ENCODE measurements at regions not wholly inside any gene's neighbourhood (a gene's known extent, or its start where the extent isn't known, plus 50 kb on each side); places are given as distances from the start of the nearest gene placed in this dataset.

GRCh38 chr1:54497338-54497737 is 50.7 kb upstream of the ACOT11 start:
- no peaks in the 10 kb centered on the region for H3K79me2 ChIP-seq (ENCODE audit: control insufficient read depth, insufficient read depth, low read length)
- H3K4me3 ChIP-seq (replicated peaks in 1 of 4; ENCODE audit: control extremely low read depth in 1 of 4, insufficient read depth in 1 of 4, low read depth in 3 of 4, low read length in 4 of 4), result no peak overlapping the region
- H2AFZ ChIP-seq (ENCODE audit: low read length), result no peak overlapping the region
- H4K20me1 ChIP-seq (ENCODE audit: control insufficient read depth, extremely low read depth, insufficient read depth, low read length), result no peaks in the 10 kb centered on the region
- H3K4me2 ChIP-seq (ENCODE audit: extremely low read depth, insufficient read depth, low read length), result no peak overlapping the region
- no peak for TF ChIP-seq EZH2 (IDR thresholded peaks at IDR 0.05; ENCODE audit: low read length, missing control alignments)
- TF ChIP-seq CTCF (conservative IDR thresholded peaks at IDR 0.05 in 1 of 2, IDR thresholded peaks at IDR 0.05 in 1 of 2; ENCODE audit: low read depth in 1 of 2, low read length in 2 of 2), result no peak
- H3K4me1 ChIP-seq (ENCODE audit: control insufficient read depth, extremely low read depth, insufficient read depth, low read length), result no peaks in the 10 kb centered on the region
- H3K36me3 ChIP-seq (ENCODE audit: control insufficient read depth, insufficient read depth, low read length), result no peaks in the 10 kb centered on the region
- H3K9ac ChIP-seq (ENCODE audit: insufficient read depth, low read length), result no peak overlapping the region
- H3K27ac ChIP-seq (ENCODE audit: insufficient read depth, low read length), result no peak overlapping the region
- peaks cover 37% of the 10 kb centered on the region for H3K27me3 ChIP-seq (ENCODE audit: control insufficient read depth, insufficient read depth, low read length)
- no peaks in the 10 kb centered on the region for H3K9me3 ChIP-seq (ENCODE audit: control insufficient read depth, insufficient read depth, low read depth, low read length)
- DNase-seq (ENCODE audit: low read depth in 2 of 2), result no peak

GRCh38 chr1:54495954-54496353 is 52.1 kb upstream of the ACOT11 start:
- DNase-seq (ENCODE audit: low read depth in 2 of 2), result no peak
- Histone ChIP-seq H3K9ac (ENCODE audit: insufficient read depth, low read length) (no peak overlapping the region), H3K79me2 (ENCODE audit: control insufficient read depth, insufficient read depth, low read length) (no peaks in the 10 kb centered on the region), H3K9me3 (ENCODE audit: control insufficient read depth, insufficient read depth, low read depth, low read length) (no peaks in the 10 kb centered on the region), H3K27me3 (ENCODE audit: control insufficient read depth, insufficient read depth, low read length) (peaks cover 29% of the 10 kb centered on the region), H3K4me2 (ENCODE audit: extremely low read depth, insufficient read depth, low read length) (no peak overlapping the region), H4K20me1 (ENCODE audit: control insufficient read depth, extremely low read depth, insufficient read depth, low read length) (no peaks in the 10 kb centered on the region), H3K4me3 (replicated peaks in 1 of 4; ENCODE audit: control extremely low read depth in 1 of 4, insufficient read depth in 1 of 4, low read depth in 3 of 4, low read length in 4 of 4) (no peak overlapping the region), H3K36me3 (ENCODE audit: control insufficient read depth, insufficient read depth, low read length) (no peaks in the 10 kb centered on the region), H3K27ac (ENCODE audit: insufficient read depth, low read length) (no peak overlapping the region), H3K4me1 (ENCODE audit: control insufficient read depth, extremely low read depth, insufficient read depth, low read length) (no peaks in the 10 kb centered on the region), H2AFZ (ENCODE audit: low read length) (no peak overlapping the region)
- no peak for TF ChIP-seq CTCF (conservative IDR thresholded peaks at IDR 0.05 in 1 of 2, IDR thresholded peaks at IDR 0.05 in 1 of 2; ENCODE audit: low read depth in 1 of 2, low read length in 2 of 2)
- TF ChIP-seq EZH2 (IDR thresholded peaks at IDR 0.05; ENCODE audit: low read length, missing control alignments), result no peak

- Histone ChIP-seq H3K4me3 (replicated peaks in 1 of 4; ENCODE audit: control extremely low read depth in 1 of 4, insufficient read depth in 1 of 4, low read depth in 3 of 4, low read length in 4 of 4) (no peak overlapping the region), H3K27ac (ENCODE audit: insufficient read depth, low read length) (no peak overlapping the region), H3K79me2 (ENCODE audit: control insufficient read depth, insufficient read depth, low read length) (no peaks in the 10 kb centered on the region), H3K36me3 (ENCODE audit: control insufficient read depth, insufficient read depth, low read length) (no peaks in the 10 kb centered on the region), H3K9me3 (ENCODE audit: control insufficient read depth, insufficient read depth, low read depth, low read length) (no peaks in the 10 kb centered on the region), H3K27me3 (ENCODE audit: control insufficient read depth, insufficient read depth, low read length) (peaks cover 19% of the 10 kb centered on the region), H4K20me1 (ENCODE audit: control insufficient read depth, extremely low read depth, insufficient read depth, low read length) (no peaks in the 10 kb centered on the region), H2AFZ (ENCODE audit: low read length) (no peak overlapping the region), H3K4me2 (ENCODE audit: extremely low read depth, insufficient read depth, low read length) (no peak overlapping the region), H3K9ac (ENCODE audit: insufficient read depth, low read length) (no peak overlapping the region), H3K4me1 (ENCODE audit: control insufficient read depth, extremely low read depth, insufficient read depth, low read length) (peaks cover 2% of the 10 kb centered on the region)
- no peak for TF ChIP-seq EZH2 (IDR thresholded peaks at IDR 0.05; ENCODE audit: low read length, missing control alignments)
- TF ChIP-seq CTCF (conservative IDR thresholded peaks at IDR 0.05 in 1 of 2, IDR thresholded peaks at IDR 0.05 in 1 of 2; ENCODE audit: low read depth in 1 of 2, low read length in 2 of 2), result no peak
- no peak for DNase-seq (ENCODE audit: low read depth in 2 of 2)
Observed at GRCh38 chr1:54493608-54494007, 54.4 kb upstream of the ACOT11 start.
